DND-41 (cell line): ENCODE measurements at regions not wholly inside any gene's neighbourhood (a gene's known extent, or its start where the extent isn't known, plus 50 kb on each side); places are given as distances from the start of the nearest gene placed in this dataset.

ENCODE experiments used
- EZH2 ChIP-seq: IDR thresholded peaks from 3 replicates; pipeline ENCODE4 v1.6.1; 2012; ENCODE audit warnings: borderline replicate concordance, low read depth, mild to moderate bottlenecking, moderate library complexity, low read length, inconsistent platforms; ENCODE audit not compliant: severe bottlenecking
- TF ChIP-seq, protein P1 (sequence below): IDR thresholded peaks from 2 replicates; pipeline ENCODE4 v1.5.1; 2012; ENCODE audit warnings: borderline replicate concordance, low read length, moderate library complexity, mild to moderate bottlenecking; ENCODE audit not compliant: poor library complexity, severe bottlenecking; ENCODE audit errors: extremely low read depth

GRCh38 chr13:97858161-97858560, 95.3 kb upstream of the IPO5 start:
- TF ChIP-seq, protein P1, sequence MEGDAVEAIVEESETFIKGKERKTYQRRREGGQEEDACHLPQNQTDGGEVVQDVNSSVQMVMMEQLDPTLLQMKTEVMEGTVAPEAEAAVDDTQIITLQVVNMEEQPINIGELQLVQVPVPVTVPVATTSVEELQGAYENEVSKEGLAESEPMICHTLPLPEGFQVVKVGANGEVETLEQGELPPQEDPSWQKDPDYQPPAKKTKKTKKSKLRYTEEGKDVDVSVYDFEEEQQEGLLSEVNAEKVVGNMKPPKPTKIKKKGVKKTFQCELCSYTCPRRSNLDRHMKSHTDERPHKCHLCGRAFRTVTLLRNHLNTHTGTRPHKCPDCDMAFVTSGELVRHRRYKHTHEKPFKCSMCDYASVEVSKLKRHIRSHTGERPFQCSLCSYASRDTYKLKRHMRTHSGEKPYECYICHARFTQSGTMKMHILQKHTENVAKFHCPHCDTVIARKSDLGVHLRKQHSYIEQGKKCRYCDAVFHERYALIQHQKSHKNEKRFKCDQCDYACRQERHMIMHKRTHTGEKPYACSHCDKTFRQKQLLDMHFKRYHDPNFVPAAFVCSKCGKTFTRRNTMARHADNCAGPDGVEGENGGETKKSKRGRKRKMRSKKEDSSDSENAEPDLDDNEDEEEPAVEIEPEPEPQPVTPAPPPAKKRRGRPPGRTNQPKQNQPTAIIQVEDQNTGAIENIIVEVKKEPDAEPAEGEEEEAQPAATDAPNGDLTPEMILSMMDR = no peak
- TF ChIP-seq EZH2 = no peak
